Stimulated activated CD4-positive, alpha-beta T cell treated with anti-CD3 and anti-CD28 coated beads, Interleukin-1b, Interleukin-23, amount 100 ng/mL, for 24 hours (primary cell): ENCODE measurements at regions not wholly inside any gene's neighbourhood (a gene's known extent, or its start where the extent isn't known, plus 50 kb on each side); places are given as distances from the start of the nearest gene placed in this dataset.
"Not testable (repeated sequence)": the region's sequence is repeated elsewhere in the genome, so short reads cannot be mapped to it uniquely, and the experiment has no call there.

Source experiments
- DNase-seq, 4 experiments: peaks; one replicate each; pipeline ENCODE4 v3.0.0-alpha.2; 2020; ENCODE audit warnings: low read depth in 4 of 4, low spot score in 1 of 4

DNA sequence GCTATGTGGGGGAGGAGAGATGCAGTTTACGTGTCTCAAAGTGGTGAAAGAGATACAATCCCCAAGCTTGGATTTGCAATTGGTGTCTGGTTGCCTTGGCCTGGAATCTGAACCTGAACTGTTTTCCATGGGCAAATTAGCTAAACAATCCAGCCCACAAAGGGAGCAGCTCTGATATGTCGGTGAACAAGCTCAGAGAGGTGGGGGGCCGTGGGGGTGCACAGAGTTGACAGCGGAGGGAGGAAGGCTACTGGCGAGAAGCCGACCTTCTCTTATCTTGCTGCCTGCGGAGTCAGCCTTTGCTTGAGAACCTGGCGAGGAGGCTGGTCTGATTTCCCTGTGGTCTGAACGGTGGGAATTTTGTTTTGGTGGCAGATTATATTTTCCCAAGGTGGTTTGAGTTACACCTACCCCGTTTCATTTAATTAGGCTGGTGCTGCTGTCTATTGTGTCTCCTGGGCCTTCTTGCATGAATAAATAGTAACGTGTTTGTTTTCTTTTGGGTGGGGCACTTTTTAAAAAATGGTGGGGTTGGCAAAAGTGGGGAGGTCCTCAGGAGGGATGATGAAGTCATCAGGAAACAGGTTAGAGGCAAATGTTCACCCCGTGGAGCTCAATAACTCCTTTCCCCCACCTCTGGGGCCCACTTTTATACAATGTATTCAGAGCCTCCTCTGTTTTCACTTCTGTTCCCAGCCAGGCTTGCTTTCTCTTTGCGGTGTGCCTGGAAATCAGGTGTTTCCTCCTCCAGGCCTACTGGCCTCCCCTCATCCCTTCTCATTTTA is 80.9 kb upstream of the IGFBP5 start:
- no peak for DNase-seq

DNA sequence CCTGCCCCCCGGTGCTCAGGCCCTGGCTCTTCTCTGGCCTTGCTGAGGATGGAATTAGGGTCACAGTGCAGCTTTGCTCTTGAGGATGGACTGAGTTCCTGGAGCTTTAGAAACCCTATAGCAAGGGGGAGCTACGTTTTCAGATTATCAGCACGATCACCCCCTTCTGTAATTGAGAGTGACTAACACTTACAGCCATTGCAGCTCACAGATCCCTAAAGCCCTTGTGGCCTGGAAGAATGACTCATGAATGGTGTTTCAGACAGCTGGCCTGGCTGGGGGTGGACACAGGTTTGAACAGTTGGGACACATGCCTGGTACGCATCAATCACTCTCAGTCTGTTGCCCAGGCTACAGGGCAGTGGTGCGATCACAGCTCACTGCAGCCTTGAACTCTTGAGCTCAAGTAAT is 79.7 kb upstream of the IGFBP5 start:
- no peak for DNase-seq

DNA sequence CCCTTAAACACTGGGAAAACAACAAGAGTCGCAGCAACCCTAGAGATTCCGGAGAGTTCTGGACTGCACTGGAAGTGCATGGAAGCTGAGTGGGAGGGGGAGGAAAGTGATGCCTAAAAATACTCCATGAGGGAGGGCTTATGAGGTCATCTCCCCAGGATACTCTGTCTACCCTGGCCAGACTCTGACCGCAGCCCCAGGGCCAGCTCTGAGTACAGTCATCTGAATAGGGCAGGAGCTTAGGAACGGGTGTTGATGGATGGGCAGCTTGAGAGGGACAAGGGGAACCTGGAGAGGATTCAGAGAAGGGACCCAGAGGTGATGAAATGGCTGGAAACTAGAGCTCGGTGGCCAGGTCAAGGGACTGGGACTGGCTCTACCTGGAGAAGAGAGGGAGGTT is 79.3 kb upstream of the IGFBP5 start:
- DNase-seq = no peak

DNA sequence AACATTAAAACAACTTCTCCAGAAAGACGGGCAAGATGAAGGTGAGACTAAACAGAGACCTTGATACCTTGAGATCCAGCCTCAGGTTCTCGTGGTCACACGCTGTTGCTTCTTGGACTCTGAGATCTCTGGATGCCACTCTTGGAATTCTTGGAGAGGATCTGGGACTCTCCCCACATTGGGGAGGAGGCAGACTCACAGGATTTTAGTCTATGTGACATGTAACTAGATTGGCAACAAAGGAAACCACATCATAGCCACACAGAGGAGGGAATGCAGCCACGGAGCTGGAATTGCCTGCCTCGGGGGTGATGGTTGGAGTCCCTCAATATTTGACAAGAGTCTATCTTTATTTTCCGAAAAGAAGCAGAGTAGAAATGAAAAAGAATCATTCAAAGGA is 78.8 kb upstream of the IGFBP5 start:
- DNase-seq = no peak

GRCh38 chr2:216773072-216773471 is 77.7 kb upstream of the IGFBP5 start:
- DNase-seq = no peak

- DNase-seq = no peak
These were observed 75.4 kb upstream of the IGFBP5 start for GRCh38 chr2:216770717-216771116.

DNA sequence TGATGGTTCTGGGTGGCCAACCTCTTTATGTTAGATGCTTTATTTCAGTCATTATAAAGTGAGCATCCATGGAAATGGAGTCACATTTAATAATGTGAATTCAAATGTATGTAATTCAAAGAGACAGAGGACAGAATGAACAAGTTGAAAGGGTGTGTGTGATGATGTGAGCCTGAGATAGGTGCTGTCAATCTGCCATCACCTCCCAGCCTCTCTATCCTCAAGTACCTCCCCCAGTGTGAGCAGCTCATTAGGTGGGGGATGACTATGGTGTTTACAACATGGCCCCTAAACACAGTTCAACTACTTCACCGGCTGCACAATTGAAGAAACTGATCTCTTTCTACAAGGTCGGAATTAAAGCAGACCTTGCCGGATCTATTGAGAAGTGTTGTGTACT is 74.7 kb upstream of the IGFBP5 start:
- DNase-seq = no peak

GRCh38 chr2:216769626-216770025 is 74.3 kb upstream of the IGFBP5 start:
- DNase-seq = no peak

DNA sequence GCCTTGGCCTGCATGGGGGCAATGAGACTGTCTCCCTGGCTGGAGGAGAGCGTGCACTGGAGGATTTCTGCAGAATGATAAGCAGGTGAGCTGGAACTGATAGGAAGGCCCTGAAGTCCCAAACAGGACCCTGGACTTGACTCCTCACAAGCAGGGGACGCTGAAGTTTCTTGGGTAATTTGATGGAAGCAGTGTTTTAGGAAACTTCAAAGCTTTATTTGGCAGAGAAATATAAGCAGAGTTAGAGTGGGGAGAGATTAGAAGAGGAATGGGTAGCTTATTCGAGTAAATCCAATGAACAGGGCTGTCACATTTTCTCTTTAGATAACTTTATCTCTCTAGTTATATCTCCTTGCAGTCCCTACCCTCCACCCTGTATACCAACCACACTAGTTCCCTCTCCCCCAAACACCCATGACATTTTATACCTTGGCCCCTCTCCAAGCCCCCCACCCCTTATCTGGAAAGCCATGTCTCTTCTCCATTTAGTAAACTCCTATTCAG is 73.6 kb upstream of the IGFBP5 start:
- DNase-seq = no peak

DNA sequence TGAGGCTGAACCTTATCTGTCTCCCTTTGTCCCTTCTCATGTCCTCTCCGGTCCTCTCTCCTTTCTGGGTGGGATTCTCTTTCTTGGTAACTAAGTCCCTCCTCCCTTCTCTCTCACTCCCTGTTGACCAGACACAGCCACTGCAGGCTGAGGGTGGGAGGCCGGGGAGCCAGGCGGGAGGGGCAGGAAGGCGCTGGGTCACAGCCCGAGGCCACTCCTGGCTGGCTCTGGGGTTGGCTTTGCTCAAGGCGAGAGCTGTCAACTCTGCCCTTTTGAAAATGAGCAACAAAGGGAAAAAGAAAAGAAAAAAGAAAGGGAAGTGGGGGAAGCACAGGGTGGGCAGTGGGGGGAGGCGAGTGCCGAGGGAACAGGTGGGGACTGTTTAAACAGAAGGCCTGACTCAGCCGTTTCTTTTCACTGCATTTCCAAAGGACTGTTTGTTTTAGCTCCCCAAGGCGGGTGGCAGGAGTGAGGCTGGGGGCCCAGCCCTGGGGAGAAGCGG is 70.5 kb upstream of the IGFBP5 start:
- DNase-seq = no peak

GRCh38 chr2:216763396-216763795 is 68.0 kb upstream of the IGFBP5 start:
- DNase-seq = no peak

DNA sequence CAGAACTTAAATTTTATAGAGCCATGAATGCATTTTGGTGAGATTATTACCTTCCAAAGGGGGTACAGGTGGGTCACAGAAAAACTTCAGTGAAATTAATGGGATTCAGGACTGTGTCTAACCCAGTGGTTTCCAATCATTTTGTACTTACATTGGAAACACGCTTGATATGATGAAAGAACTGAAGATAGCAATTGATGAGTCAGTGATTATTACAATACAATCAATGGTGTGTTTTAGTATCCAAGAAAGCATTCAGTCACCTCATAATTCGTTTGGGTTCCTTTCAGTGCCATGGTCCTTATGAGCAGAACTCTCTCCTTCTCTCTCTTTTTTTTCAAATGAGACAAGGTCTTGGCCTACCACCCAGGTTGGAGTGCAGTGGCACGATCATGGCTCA is 66.5 kb upstream of the IGFBP5 start:
- DNase-seq = no peak

- no peak for DNase-seq
These were observed 65.8 kb upstream of the IGFBP5 start for GRCh38 chr2:216761133-216761532.

- no peak for DNase-seq
These were observed 63.2 kb upstream of the IGFBP5 start for GRCh38 chr2:216758256-216759155.

DNA sequence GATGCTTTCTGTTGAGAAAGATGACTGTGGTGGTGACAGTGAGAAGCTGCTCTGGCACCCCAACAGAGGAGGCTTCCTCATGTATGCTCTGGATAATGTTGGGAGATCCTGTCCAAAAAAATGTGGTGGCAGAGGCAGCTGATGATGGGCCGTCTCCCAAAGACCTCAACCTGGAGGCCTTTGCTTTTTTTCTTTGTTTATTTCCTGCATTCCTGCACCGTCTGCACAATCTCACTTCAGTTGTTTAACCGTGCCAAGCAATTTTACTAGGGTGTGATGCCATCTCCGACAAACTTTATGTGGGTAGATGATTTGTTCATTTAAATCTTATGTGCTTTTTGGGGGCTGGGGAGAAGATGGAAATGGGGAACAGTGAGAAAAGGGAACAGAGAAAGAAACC is 62.2 kb upstream of the IGFBP5 start:
- DNase-seq = no peak

GRCh38 chr2:216756435-216756834 is 61.1 kb upstream of the IGFBP5 start:
- DNase-seq = no peak

DNA sequence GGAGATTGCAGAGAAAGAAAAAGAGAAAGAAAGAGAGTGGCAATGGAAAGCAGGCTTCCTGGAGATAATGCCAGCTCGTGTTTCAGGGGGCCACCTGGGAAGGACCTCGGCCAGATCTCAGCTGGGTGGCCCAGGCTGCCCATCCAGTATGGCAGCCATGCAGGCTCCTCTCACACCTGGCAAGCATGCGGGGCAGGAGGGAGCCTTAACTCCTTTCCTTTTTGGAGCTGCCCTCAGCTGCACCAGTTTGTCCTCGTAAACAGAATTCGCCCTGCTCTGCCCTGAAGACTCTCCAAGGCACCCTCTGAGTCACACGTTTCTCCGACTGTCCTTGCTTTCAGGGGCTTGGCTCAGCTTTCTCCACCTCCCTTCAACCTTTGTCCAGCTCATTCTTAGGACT is 59.5 kb upstream of the IGFBP5 start:
- no peak for DNase-seq

- no peak for DNase-seq
These were observed 59.0 kb upstream of the IGFBP5 start for GRCh38 chr2:216754336-216754735.

GRCh38 chr2:216752855-216753505 is 57.6 kb upstream of the IGFBP5 start:
- DNase-seq = no peak

- DNase-seq = not testable (repeated sequence)
These were observed 55.4 kb upstream of the IGFBP5 start for GRCh38 chr2:216750750-216751149.

- DNase-seq = not testable (repeated sequence)
These were observed 50.9 kb upstream of the IGFBP5 start for GRCh38 chr2:216746268-216746667.
